ENCODE measurements at regions not wholly inside any gene's neighbourhood (a gene's known extent, or its start where the extent isn't known, plus 50 kb on each side); places are given as distances from the start of the nearest gene placed in this dataset.

- Histone ChIP-seq H3K27me3 (ENCODE audit: insufficient read depth, poor library complexity, severe bottlenecking) (no peaks in the 10 kb centered on the region), H3K27ac (replicated peaks) (no peak overlapping the region), H3K4me3 (replicated peaks; ENCODE audit: insufficient read depth, low read length) (no peak overlapping the region)
- TF ChIP-seq POLR2AphosphoS5 (IDR thresholded peaks at IDR 0.05; ENCODE audit: low read depth) = no peak
- TF ChIP-seq CTCF (IDR thresholded peaks at IDR 0.05; ENCODE audit: insufficient read depth, low read length) = no peak
- TF ChIP-seq REST (IDR thresholded peaks at IDR 0.05; ENCODE audit: insufficient replicate concordance, low read depth) = no peak
- no peak for TF ChIP-seq GABPA (IDR thresholded peaks at IDR 0.05; ENCODE audit: low read depth)
- no peak for TF ChIP-seq SPI1 (IDR thresholded peaks at IDR 0.05; ENCODE audit: borderline replicate concordance, low read depth)
- no peak for DNase-seq (ENCODE audit: low read depth in 1 of 2, low spot score in 1 of 2)
Observed at GRCh38 chr5:113909782-113910181, 396.3 kb downstream of the YTHDC2 start.

GRCh38 chr5:113917997-113918396 is 404.5 kb downstream of the YTHDC2 start:
- Histone ChIP-seq H3K4me3 (replicated peaks; ENCODE audit: insufficient read depth, low read length) (no peak overlapping the region), H3K27me3 (ENCODE audit: insufficient read depth, poor library complexity, severe bottlenecking) (no peaks in the 10 kb centered on the region), H3K27ac (replicated peaks) (no peak overlapping the region)
- TF ChIP-seq REST (IDR thresholded peaks at IDR 0.05; ENCODE audit: insufficient replicate concordance, low read depth) (no peak), SPI1 (IDR thresholded peaks at IDR 0.05; ENCODE audit: borderline replicate concordance, low read depth) (no peak), GABPA (IDR thresholded peaks at IDR 0.05; ENCODE audit: low read depth) (no peak), CTCF (IDR thresholded peaks at IDR 0.05; ENCODE audit: insufficient read depth, low read length) (no peak), POLR2AphosphoS5 (IDR thresholded peaks at IDR 0.05; ENCODE audit: low read depth) (no peak)
- no peak for DNase-seq (ENCODE audit: low read depth in 1 of 2, low spot score in 1 of 2)

- H3K4me3 ChIP-seq (replicated peaks; ENCODE audit: insufficient read depth, low read length) = no peak overlapping the region
- no peak for DNase-seq (ENCODE audit: low read depth in 1 of 2, low spot score in 1 of 2)
- no peak overlapping the region for H3K27ac ChIP-seq (replicated peaks)
- TF ChIP-seq CTCF (IDR thresholded peaks at IDR 0.05; ENCODE audit: insufficient read depth, low read length) = no peak
- no peak for TF ChIP-seq POLR2AphosphoS5 (IDR thresholded peaks at IDR 0.05; ENCODE audit: low read depth)
- TF ChIP-seq GABPA (IDR thresholded peaks at IDR 0.05; ENCODE audit: low read depth) = no peak
- TF ChIP-seq REST (IDR thresholded peaks at IDR 0.05; ENCODE audit: insufficient replicate concordance, low read depth) = no peak
- no peak for TF ChIP-seq SPI1 (IDR thresholded peaks at IDR 0.05; ENCODE audit: borderline replicate concordance, low read depth)
- H3K27me3 ChIP-seq (ENCODE audit: insufficient read depth, poor library complexity, severe bottlenecking) = no peaks in the 10 kb centered on the region
Observed at GRCh38 chr5:113922343-113922742, 408.8 kb downstream of the YTHDC2 start.

All from HL-60 (cell line).